WTC11 (cell line): ENCODE measurements at regions not wholly inside any gene's neighbourhood (a gene's known extent, or its start where the extent isn't known, plus 50 kb on each side); places are given as distances from the start of the nearest gene placed in this dataset.
"Not testable (repeated sequence)": the region's sequence is repeated elsewhere in the genome, so short reads cannot be mapped to it uniquely, and the experiment has no call there.

ENCODE experiments used
- ATAC-seq: fragments of 200-7000 bp; cut with Tn5 transposase; 2 replicates; pipeline ENCODE4 v1.10.0; 2021; ENCODE audit warnings: mild to moderate bottlenecking, moderate library complexity
- CTCF ChIA-PET: fragments of 300-600 bp; sonication (Branson Sonifier 250); formaldehyde crosslinking; loops from one replicate; lab custom pipeline; 2021; ENCODE audit warnings: antibody characterized with exemption; lab: Charles Lee
- POLR2A ChIA-PET: fragments of 350-600 bp; sonication (Branson Sonifier 250); formaldehyde crosslinking; loops from one replicate; lab custom pipeline; 2021; ENCODE audit warnings: antibody characterized with exemption; lab: Charles Lee
- DNase-seq: peaks from one replicate; pipeline ENCODE4 v3.0.0; 2021; ENCODE audit warnings: low spot score
- H3K27ac Mint-ChIP-seq: 2 replicates; pipeline ENCODE4 v1.8.0; 2021; ENCODE audit warnings: mixed read lengths
- H3K27me3 Mint-ChIP-seq: 2 replicates; pipeline ENCODE4 v1.8.0; 2021; ENCODE audit warnings: low read depth, mild to moderate bottlenecking, moderate library complexity, mixed read lengths
- H3K36me3 Mint-ChIP-seq: 2 replicates; pipeline ENCODE4 v1.8.0; 2021; ENCODE audit warnings: mixed read lengths
- H3K4me1 Mint-ChIP-seq: 2 replicates; pipeline ENCODE4 v1.8.0; 2022; ENCODE audit warnings: mixed read lengths
- H3K4me3 Mint-ChIP-seq: 2 replicates; pipeline ENCODE4 v1.8.0; 2021; ENCODE audit warnings: mild to moderate bottlenecking, moderate library complexity, mixed read lengths
- H3K9me3 Mint-ChIP-seq: 2 replicates; pipeline ENCODE4 v1.8.0; 2021; ENCODE audit warnings: mixed read lengths
- ELF4 ChIP-seq: sonication (generic); formaldehyde crosslinking; IDR thresholded peaks from 2 replicates; pipeline ENCODE4 v1.8.1; 2022; ENCODE audit warnings: low read depth, mild to moderate bottlenecking, moderate library complexity, missing genetic modification reagents
- FOXK1 ChIP-seq: sonication (generic); formaldehyde crosslinking; IDR thresholded peaks from 2 replicates; pipeline ENCODE4 v1.8.0; 2022; ENCODE audit warnings: mild to moderate bottlenecking, moderate library complexity, missing genetic modification reagents
- FOXP1 ChIP-seq: sonication (generic); formaldehyde crosslinking; IDR thresholded peaks from 2 replicates; pipeline ENCODE4 v1.8.0; 2022; ENCODE audit warnings: missing genetic modification reagents, mild to moderate bottlenecking, moderate library complexity, borderline replicate concordance
- NFATC4 ChIP-seq: fragments of 250-450 bp; sonication (Bioruptor Pico); IDR thresholded peaks from 2 replicates; pipeline ENCODE4 v1.9.0; 2021; ENCODE audit warnings: mild to moderate bottlenecking
- NFYB ChIP-seq: sonication (generic); formaldehyde crosslinking; conservative IDR thresholded peaks from 2 replicates; pipeline ENCODE4 v1.8.0; 2022; ENCODE audit warnings: low read depth, missing genetic modification reagents
- NR1H2 ChIP-seq: sonication (generic); formaldehyde crosslinking; IDR thresholded peaks from 2 replicates; pipeline ENCODE4 v1.9.0; 2021; ENCODE audit warnings: mild to moderate bottlenecking, moderate library complexity, missing genetic modification reagents
- TEAD1 ChIP-seq: sonication (generic); formaldehyde crosslinking; IDR thresholded peaks from 2 replicates; pipeline ENCODE4 v1.8.0; 2022; ENCODE audit warnings: mild to moderate bottlenecking, missing genetic modification reagents
- TF ChIP-seq, protein P1 (sequence below): sonication (generic); formaldehyde crosslinking; IDR thresholded peaks from 2 replicates; pipeline ENCODE4 v1.8.1; 2022; ENCODE audit warnings: mild to moderate bottlenecking, missing genetic modification reagents, moderate library complexity, borderline replicate concordance
- TF ChIP-seq, protein P2 (sequence below): sonication (generic); formaldehyde crosslinking; IDR thresholded peaks from 2 replicates; pipeline ENCODE4 v1.8.1; 2023; ENCODE audit warnings: mild to moderate bottlenecking, missing genetic modification reagents
- TF ChIP-seq, protein P3 (sequence below): sonication (generic); formaldehyde crosslinking; IDR thresholded peaks from 2 replicates; pipeline ENCODE4 v1.8.1; 2023; ENCODE audit warnings: mild to moderate bottlenecking, moderate library complexity, missing genetic modification reagents
- TF ChIP-seq, protein P4 (sequence below): fragments of 250-450 bp; sonication (Bioruptor Pico); IDR thresholded peaks from 2 replicates; pipeline ENCODE4 v2.1.2; 2022; ENCODE audit warnings: mild to moderate bottlenecking, moderate library complexity
- TF ChIP-seq, protein P5 (sequence below): sonication (generic); formaldehyde crosslinking; conservative IDR thresholded peaks from 2 replicates; pipeline ENCODE4 v1.8.1; 2022; ENCODE audit warnings: mild to moderate bottlenecking, missing genetic modification reagents
- TF ChIP-seq, protein P6 (sequence below): sonication (generic); formaldehyde crosslinking; IDR thresholded peaks from 2 replicates; pipeline ENCODE4 v1.8.0; 2022; ENCODE audit warnings: mild to moderate bottlenecking, missing genetic modification reagents

DNA sequence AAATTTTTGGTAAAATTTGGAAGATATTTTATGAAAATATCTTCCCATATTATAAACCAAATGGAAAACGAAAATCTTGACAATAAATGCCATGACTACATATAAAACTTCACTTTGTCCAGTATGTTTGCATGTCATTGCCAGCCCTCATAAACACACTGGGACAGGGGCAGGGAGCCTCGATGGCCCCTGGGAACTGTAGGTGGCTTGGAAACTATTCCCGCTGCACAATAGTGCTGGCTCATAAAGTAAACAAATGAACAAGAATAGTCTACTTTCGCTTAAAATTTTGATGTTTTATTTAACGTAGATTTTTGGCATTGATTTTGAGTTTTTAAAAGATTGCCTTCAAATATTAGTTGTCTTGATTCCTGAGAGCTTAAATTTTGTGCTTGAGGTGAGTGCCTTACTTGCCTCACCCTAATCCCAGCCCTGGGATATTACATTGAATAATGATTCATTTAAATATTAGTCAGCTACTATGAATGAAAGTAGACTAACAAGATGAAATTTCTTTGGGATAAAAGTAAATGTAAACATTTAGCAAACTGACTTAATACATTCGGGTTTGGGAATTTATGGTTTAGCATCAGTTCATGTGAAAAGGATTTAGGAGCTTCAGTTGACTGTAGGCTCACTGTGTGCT, 74.0 kb upstream of the PKP2 start (continued):
- TF ChIP-seq, protein P1, sequence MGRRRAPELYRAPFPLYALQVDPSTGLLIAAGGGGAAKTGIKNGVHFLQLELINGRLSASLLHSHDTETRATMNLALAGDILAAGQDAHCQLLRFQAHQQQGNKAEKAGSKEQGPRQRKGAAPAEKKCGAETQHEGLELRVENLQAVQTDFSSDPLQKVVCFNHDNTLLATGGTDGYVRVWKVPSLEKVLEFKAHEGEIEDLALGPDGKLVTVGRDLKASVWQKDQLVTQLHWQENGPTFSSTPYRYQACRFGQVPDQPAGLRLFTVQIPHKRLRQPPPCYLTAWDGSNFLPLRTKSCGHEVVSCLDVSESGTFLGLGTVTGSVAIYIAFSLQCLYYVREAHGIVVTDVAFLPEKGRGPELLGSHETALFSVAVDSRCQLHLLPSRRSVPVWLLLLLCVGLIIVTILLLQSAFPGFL: no peak
- TF ChIP-seq, protein P2, sequence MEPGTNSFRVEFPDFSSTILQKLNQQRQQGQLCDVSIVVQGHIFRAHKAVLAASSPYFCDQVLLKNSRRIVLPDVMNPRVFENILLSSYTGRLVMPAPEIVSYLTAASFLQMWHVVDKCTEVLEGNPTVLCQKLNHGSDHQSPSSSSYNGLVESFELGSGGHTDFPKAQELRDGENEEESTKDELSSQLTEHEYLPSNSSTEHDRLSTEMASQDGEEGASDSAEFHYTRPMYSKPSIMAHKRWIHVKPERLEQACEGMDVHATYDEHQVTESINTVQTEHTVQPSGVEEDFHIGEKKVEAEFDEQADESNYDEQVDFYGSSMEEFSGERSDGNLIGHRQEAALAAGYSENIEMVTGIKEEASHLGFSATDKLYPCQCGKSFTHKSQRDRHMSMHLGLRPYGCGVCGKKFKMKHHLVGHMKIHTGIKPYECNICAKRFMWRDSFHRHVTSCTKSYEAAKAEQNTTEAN (CRISPR knock-in tag): no peak
- no peak for TF ChIP-seq FOXP1
- TF ChIP-seq, protein P3, sequence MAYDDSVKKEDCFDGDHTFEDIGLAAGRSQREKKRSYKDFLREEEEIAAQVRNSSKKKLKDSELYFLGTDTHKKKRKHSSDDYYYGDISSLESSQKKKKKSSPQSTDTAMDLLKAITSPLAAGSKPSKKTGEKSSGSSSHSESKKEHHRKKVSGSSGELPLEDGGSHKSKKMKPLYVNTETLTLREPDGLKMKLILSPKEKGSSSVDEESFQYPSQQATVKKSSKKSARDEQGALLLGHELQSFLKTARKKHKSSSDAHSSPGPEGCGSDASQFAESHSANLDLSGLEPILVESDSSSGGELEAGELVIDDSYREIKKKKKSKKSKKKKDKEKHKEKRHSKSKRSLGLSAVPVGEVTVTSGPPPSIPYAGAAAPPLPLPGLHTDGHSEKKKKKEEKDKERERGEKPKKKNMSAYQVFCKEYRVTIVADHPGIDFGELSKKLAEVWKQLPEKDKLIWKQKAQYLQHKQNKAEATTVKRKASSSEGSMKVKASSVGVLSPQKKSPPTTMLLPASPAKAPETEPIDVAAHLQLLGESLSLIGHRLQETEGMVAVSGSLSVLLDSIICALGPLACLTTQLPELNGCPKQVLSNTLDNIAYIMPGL (CRISPR knock-in tag): no peak
- TF ChIP-seq TEAD1 (CRISPR knock-in tag): no peak
- no peak for TF ChIP-seq NR1H2
- TF ChIP-seq, protein P4, sequence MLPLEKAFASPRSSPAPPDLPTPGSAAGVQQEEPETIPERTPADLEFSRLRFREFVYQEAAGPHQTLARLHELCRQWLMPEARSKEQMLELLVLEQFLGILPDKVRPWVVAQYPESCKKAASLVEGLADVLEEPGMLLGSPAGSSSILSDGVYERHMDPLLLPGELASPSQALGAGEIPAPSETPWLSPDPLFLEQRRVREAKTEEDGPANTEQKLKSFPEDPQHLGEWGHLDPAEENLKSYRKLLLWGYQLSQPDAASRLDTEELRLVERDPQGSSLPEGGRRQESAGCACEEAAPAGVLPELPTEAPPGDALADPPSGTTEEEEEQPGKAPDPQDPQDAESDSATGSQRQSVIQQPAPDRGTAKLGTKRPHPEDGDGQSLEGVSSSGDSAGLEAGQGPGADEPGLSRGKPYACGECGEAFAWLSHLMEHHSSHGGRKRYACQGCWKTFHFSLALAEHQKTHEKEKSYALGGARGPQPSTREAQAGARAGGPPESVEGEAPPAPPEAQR (CRISPR knock-in tag): no peak
- TF ChIP-seq, protein P5, sequence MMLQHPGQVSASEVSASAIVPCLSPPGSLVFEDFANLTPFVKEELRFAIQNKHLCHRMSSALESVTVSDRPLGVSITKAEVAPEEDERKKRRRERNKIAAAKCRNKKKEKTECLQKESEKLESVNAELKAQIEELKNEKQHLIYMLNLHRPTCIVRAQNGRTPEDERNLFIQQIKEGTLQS (CRISPR knock-in tag): no peak
- no peak for TF ChIP-seq FOXK1 (CRISPR knock-in tag)
- TF ChIP-seq NFATC4 (CRISPR knock-in tag): no peak

DNA sequence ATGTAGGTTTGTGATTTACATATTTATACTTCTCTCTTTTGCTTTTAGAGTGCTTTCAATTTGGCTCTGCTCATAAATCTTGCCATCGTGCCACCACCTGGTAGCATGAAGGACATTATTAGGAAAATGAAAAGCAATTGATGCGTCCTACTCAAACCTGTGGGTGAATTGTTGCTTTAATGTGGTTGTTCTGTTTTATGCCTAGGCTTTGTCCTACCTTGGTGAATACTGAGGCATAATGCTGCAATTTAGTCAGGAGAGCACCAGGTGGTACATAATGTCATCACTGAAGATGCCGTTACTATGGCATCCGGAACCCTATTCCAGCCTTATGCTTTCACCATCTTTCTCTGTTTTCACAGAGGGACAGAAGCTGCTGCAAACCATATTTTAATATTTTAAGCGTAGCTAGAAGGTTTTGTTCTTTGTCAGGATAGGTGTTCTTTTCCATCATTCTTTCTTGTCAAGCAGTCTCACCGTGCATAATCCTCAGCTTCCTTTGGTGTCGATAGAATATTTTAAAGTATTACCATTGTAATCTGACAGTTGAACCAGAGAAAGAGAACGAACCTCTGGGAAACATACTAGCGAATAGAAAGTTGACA, 68.5 kb upstream of the PKP2 start:
- no peak for ATAC-seq
- no peaks in the 10 kb centered on the region for H3K36me3 Mint-ChIP-seq
- no peak overlapping the region for H3K27ac Mint-ChIP-seq
- POLR2A ChIA-PET: no interaction called here
- TF ChIP-seq, protein P6, sequence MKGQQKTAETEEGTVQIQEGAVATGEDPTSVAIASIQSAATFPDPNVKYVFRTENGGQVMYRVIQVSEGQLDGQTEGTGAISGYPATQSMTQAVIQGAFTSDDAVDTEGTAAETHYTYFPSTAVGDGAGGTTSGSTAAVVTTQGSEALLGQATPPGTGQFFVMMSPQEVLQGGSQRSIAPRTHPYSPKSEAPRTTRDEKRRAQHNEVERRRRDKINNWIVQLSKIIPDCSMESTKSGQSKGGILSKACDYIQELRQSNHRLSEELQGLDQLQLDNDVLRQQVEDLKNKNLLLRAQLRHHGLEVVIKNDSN (CRISPR knock-in tag): no peak
- TF ChIP-seq ELF4 (CRISPR knock-in tag) (no peak), TEAD1 (CRISPR knock-in tag) (no peak), NFYB (CRISPR knock-in tag) (no peak)
- TF ChIP-seq, protein P4 (CRISPR knock-in tag): no peak
- TF ChIP-seq, all 79 proteins: peak for 0
- Mint-ChIP-seq H3K9me3 (peaks cover 11% of the 10 kb centered on the region; the same call in 1 of the 2 replicates), H3K27me3 (no peaks in the 10 kb centered on the region), H3K4me1 (no peaks in the 10 kb centered on the region), H3K4me3 (no peak overlapping the region)
- CTCF ChIA-PET: no interaction called here
- DNase-seq: no peak

DNA sequence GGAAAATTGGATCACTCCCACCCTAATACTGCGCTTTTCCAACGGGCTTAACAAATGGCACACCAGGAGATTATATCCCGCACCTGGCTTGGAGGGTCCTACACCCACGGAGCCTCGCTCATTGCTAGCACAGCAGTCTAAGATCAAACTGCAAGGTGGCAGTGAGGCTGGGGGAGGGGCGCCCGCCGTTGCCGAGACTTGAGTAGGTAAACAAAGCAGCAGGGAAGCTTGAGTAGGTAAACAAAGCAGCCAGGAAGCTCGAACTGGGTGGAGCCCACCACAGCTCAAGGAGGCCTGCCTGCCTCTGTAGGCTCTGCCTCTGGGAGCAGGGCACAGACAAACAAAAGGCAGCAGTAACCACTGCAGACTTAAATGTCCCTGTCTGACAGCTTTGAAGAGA, 59.8 kb upstream of the PKP2 start:
- ATAC-seq, DNase-seq, POLR2A ChIA-PET, H3K27ac Mint-ChIP-seq, H3K27me3 Mint-ChIP-seq, H3K4me3 Mint-ChIP-seq, CTCF ChIA-PET, H3K4me1 Mint-ChIP-seq: not testable (repeated sequence)
- Mint-ChIP-seq H3K9me3 (peaks cover 48% of the 10 kb centered on the region), H3K36me3 (peaks cover 24% of the 10 kb centered on the region)
